H1 (cell line): ENCODE measurements at regions not wholly inside any gene's neighbourhood (a gene's known extent, or its start where the extent isn't known, plus 50 kb on each side); places are given as distances from the start of the nearest gene placed in this dataset.

Experiments used
- ATF3 ChIP-seq: IDR thresholded peaks from 2 replicates; pipeline ENCODE4 v1.6.1; 2011; ENCODE audit warnings: low read depth, mild to moderate bottlenecking, low read length; ENCODE audit not compliant: insufficient read depth
- CTCF ChIP-seq, 3 experiments: IDR thresholded peaks; 1 replicate in 2 of 3; 2 replicates in 1 of 3; pipeline versions ENCODE4 v1.5.1 to v1.6.1; 2011; ENCODE audit warnings: low read length in 3 of 3, mild to moderate bottlenecking in 3 of 3, inconsistent platforms in 2 of 3, low read depth in 1 of 3, moderate library complexity in 1 of 3; ENCODE audit not compliant: insufficient read depth in 1 of 3; ENCODE audit errors: control extremely low read depth in 1 of 3
- EP300 ChIP-seq, 2 experiments: IDR thresholded peaks; 1 replicate in 1 of 2; 2 replicates in 1 of 2; pipeline ENCODE4 v1.6.1; 2011 to 2012; ENCODE audit warnings: low read depth in 2 of 2, low read length in 2 of 2, mild to moderate bottlenecking in 2 of 2, borderline replicate concordance in 1 of 2, inconsistent platforms in 1 of 2, moderate library complexity in 1 of 2
- NANOG ChIP-seq: IDR thresholded peaks from 2 replicates; pipeline ENCODE4 v1.6.1; 2011; ENCODE audit warnings: low read length, low read depth, mild to moderate bottlenecking, inconsistent platforms; ENCODE audit not compliant: insufficient read depth, poor library complexity, severe bottlenecking
- POLR2A ChIP-seq, 2 experiments: IDR thresholded peaks; 1 replicate in 1 of 2; 2 replicates in 1 of 2; pipeline ENCODE4 v1.6.1; 2011; ENCODE audit warnings: low read depth in 2 of 2, low read length in 2 of 2, mild to moderate bottlenecking in 2 of 2; ENCODE audit errors: control extremely low read depth in 1 of 2
- SP2 ChIP-seq: IDR thresholded peaks from 2 replicates; pipeline ENCODE4 v1.6.1; 2012; ENCODE audit warnings: mild to moderate bottlenecking, low read length, inconsistent platforms
- USF2 ChIP-seq: IDR thresholded peaks from 2 replicates; pipeline ENCODE4 v1.6.1; 2011; ENCODE audit warnings: low read length, improper control_type of control experiment
- ZNF274 ChIP-seq: IDR thresholded peaks from 2 replicates; pipeline ENCODE4 v1.7.0; 2012; ENCODE audit warnings: low read length, borderline replicate concordance; ENCODE audit errors: extremely low read depth

DNA sequence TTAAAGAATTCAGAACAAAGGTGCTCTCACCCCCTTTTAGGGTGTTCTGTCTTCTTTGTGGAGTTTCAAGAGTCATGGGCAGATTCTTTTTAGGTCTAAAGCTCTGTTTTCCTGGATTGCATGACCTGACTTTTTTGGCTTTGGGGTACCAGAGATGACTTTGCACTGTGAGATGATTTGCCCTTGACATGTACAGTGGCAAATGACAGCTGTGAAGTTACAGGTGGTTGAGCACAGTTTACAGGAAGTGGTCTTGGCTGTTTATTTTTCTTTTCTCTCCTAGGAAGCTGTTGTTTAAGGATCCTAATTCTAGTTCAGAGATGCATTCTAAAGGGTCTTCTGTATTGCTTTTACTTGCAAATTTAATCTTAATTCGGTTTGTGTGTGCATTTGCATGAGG lies 83.8 kb upstream of the METAP2 start:
- TF ChIP-seq CTCF (IDR thresholded peaks at IDR 0.05; ENCODE audit: control extremely low read depth in 1 of 3, insufficient read depth in 1 of 3, low read depth in 1 of 3, low read length in 3 of 3), result no peak
- TF ChIP-seq NANOG, result no peak
- TF ChIP-seq ZNF274, result no peak
- no peak for TF ChIP-seq USF2
- TF ChIP-seq SP2, result no peak
- no peak for TF ChIP-seq POLR2A (IDR thresholded peaks at IDR 0.05; ENCODE audit: control extremely low read depth in 1 of 2, low read depth in 2 of 2, low read length in 2 of 2)
- TF ChIP-seq ATF3, result no peak
- TF ChIP-seq EP300 (IDR thresholded peaks at IDR 0.05; ENCODE audit: borderline replicate concordance in 1 of 2, low read depth in 2 of 2, low read length in 2 of 2), result no peak
